Ectodermal cell (in vitro differentiated cells): ENCODE measurements at regions not wholly inside any gene's neighbourhood (a gene's known extent, or its start where the extent isn't known, plus 50 kb on each side); places are given as distances from the start of the nearest gene placed in this dataset.

Experiments
- H3K27ac ChIP-seq: 2 replicates; pipeline ENCODE4 v1.7.0; 2013; ENCODE audit warnings: mild to moderate bottlenecking, low read depth, low read length; ENCODE audit not compliant: insufficient read depth, poor library complexity, severe bottlenecking
- H3K27me3 ChIP-seq: 2 replicates; pipeline ENCODE4 v1.7.0; 2013; ENCODE audit warnings: mild to moderate bottlenecking, low read length; ENCODE audit not compliant: insufficient read depth, control insufficient read depth, poor library complexity, severe bottlenecking
- H3K36me3 ChIP-seq: one replicate; pipeline ENCODE4 v1.7.0; 2013; ENCODE audit warnings: low read length; ENCODE audit not compliant: control insufficient read depth, insufficient read depth
- H3K4me1 ChIP-seq: one replicate; pipeline ENCODE4 v1.7.0; 2013; ENCODE audit warnings: low read length; ENCODE audit not compliant: control insufficient read depth, insufficient read depth
- H3K4me3 ChIP-seq: 2 replicates; pipeline ENCODE4 v1.7.0; 2013; ENCODE audit warnings: low read depth, low read length, control low read depth; ENCODE audit not compliant: insufficient read depth
- H3K9me3 ChIP-seq: 2 replicates; pipeline ENCODE4 v1.7.0; 2013; ENCODE audit warnings: mild to moderate bottlenecking, low read length, moderate library complexity; ENCODE audit not compliant: control insufficient read depth
- WGBS, 2 experiments: methylation state at CpG; one replicate each; pipeline ENCODE4 v1.1.7; 2013; ENCODE audit warnings: missing lambda C conversion rate in 2 of 2; 5-methylcytosine and 5-hydroxymethylcytosine counted together

DNA sequence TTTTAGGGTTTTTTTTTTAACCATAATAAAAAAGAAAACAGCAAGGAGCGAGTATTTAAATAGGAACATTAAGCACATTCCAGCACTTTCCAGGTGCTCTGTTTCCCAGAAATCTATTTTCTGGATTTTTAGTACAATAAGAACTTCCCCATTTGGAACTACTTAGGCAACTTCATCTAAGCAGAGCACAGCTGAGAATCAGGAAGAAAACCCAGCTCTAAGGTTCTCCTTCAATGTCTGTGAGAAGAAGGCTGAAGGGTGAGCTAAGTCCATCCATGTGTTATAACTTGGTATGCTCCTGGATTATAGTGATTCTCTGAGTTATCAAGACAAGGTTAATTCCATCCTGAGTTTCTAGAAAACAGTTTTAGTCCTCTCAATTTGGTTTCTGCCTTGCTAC lies 181.9 kb downstream of the CYP26A1 start:
- Histone ChIP-seq H3K9me3 (no peaks in the 10 kb centered on the region), H3K4me1 (no peaks in the 10 kb centered on the region)

More for the DNA sequence above, 181.9 kb downstream of the CYP26A1 start:
- no peaks in the 10 kb centered on the region for H3K27me3 ChIP-seq
- H3K36me3 ChIP-seq, result no peaks in the 10 kb centered on the region
- 83 to 100% methylated on average over 1 of the region's 1 CpG for WGBS, 2 experiments
- H3K4me3 ChIP-seq, result no peak overlapping the region
- H3K27ac ChIP-seq, result no peak overlapping the region
